GM23248 (cell line): ENCODE measurements at regions not wholly inside any gene's neighbourhood (a gene's known extent, or its start where the extent isn't known, plus 50 kb on each side); places are given as distances from the start of the nearest gene placed in this dataset.

Experiments
- DNase-seq: peaks from one replicate; pipeline ENCODE4 v3.0.0-alpha.2; 2015
- H2AFZ ChIP-seq: fragments of 200-600 bp; sonication (generic); 2 replicates; pipeline ENCODE4 v1.6.1; 2016; ENCODE audit warnings: antibody characterized with exemption
- H3F3A ChIP-seq: fragments of 200-600 bp; sonication (generic); 2 replicates; pipeline ENCODE4 v1.6.1; 2016; ENCODE audit warnings: mild to moderate bottlenecking, antibody characterized with exemption, mixed run types; ENCODE audit not compliant: insufficient read depth
- H3K27ac ChIP-seq: fragments of 200-600 bp; sonication (generic); 2 replicates; pipeline ENCODE4 v1.5.1; 2016; ENCODE audit warnings: mild to moderate bottlenecking
- H3K27me3 ChIP-seq: fragments of 200-600 bp; sonication (generic); replicated peaks from 2 replicates; pipeline ENCODE4 v1.6.1; 2016; ENCODE audit warnings: mild to moderate bottlenecking; ENCODE audit not compliant: insufficient read depth
- H3K36me3 ChIP-seq: fragments of 200-600 bp; sonication (generic); 2 replicates; pipeline ENCODE4 v1.6.1; 2016; ENCODE audit warnings: low read depth, mild to moderate bottlenecking
- H3K4me1 ChIP-seq: fragments of 200-600 bp; sonication (generic); 2 replicates; pipeline ENCODE4 v1.6.1; 2016; ENCODE audit warnings: mild to moderate bottlenecking; ENCODE audit not compliant: insufficient read depth
- H3K4me2 ChIP-seq: fragments of 200-600 bp; sonication (generic); one replicate; pipeline ENCODE4 v1.6.1; 2016; ENCODE audit warnings: mild to moderate bottlenecking; ENCODE audit not compliant: unreplicated experiment
- H3K4me3 ChIP-seq: fragments of 200-600 bp; sonication (generic); 2 replicates; pipeline ENCODE4 v1.5.1; 2016; ENCODE audit warnings: mild to moderate bottlenecking
- H3K79me2 ChIP-seq: fragments of 200-600 bp; sonication (generic); 2 replicates; pipeline ENCODE4 v1.6.1; 2016; ENCODE audit warnings: mild to moderate bottlenecking; ENCODE audit not compliant: insufficient read depth
- H3K9ac ChIP-seq: fragments of 200-600 bp; sonication (generic); 2 replicates; pipeline ENCODE4 v1.6.1; 2016; ENCODE audit warnings: mild to moderate bottlenecking
- H3K9me2 ChIP-seq: fragments of 200-600 bp; sonication (generic); 2 replicates; pipeline ENCODE4 v1.6.1; 2016; ENCODE audit warnings: mixed run types, mild to moderate bottlenecking, moderate library complexity; ENCODE audit not compliant: insufficient read depth
- H3K9me3 ChIP-seq: fragments of 200-600 bp; sonication (generic); one replicate; pipeline ENCODE4 v1.6.1; 2017; ENCODE audit warnings: low read depth
- H4K20me1 ChIP-seq: fragments of 200-600 bp; sonication (generic); 2 replicates; pipeline ENCODE4 v1.6.0; 2016; ENCODE audit not compliant: insufficient read depth
- EZH2 ChIP-seq: fragments of 200-600 bp; sonication (generic); IDR thresholded peaks from 2 replicates; pipeline ENCODE4 v1.6.1; 2018; ENCODE audit warnings: antibody characterized with exemption, mild to moderate bottlenecking; ENCODE audit not compliant: insufficient read depth, poor library complexity, severe bottlenecking
- EZH2phosphoT487 ChIP-seq: fragments of 200-600 bp; sonication (generic); IDR thresholded peaks from 2 replicates; pipeline ENCODE4 v1.6.1; 2018; ENCODE audit warnings: antibody characterized with exemption, moderate library complexity, mild to moderate bottlenecking, low read depth; ENCODE audit not compliant: insufficient read depth
- WGBS, 2 experiments: methylation state at CpG; one replicate each; pipeline ENCODE4 v1.1.6; 2015 to 2017; ENCODE audit warnings: low lambda C conversion rate in 2 of 2, low coverage in 1 of 2; ENCODE audit errors: missing lambda C conversion rate in 2 of 2; 5-methylcytosine and 5-hydroxymethylcytosine counted together
- in situ Hi-C: fragments of 300-500 bp; cut with MboI; formaldehyde crosslinking; loops from 2 replicates; pipeline ENCODE4 v1.15.0; 2020

DNA sequence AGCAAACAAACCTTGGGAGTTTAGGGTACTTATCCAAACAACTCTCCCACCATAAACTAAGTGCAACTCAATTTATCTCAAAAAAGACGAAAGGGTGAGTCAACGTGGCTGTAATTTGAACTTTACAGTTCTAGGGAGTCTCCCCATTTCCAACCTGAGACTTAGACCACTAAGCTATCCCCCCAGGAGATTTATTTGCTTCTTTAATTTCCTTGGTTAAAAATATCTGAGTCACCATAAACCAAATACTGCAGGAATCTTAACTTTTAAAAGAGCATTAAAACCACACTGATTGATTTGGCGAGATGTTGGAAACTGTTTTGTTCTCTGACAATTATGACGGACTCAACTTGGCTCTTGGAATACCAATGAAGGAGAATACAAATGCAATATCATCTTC is 299.3 kb upstream of the SOX9 start:
- Histone ChIP-seq H2AFZ (no peak overlapping the region), H3K27ac (no peak overlapping the region), H3K9me2 (no peaks in the 10 kb centered on the region), H3K79me2 (no peaks in the 10 kb centered on the region), H3K9me3 (no peaks in the 10 kb centered on the region), H3K9ac (no peak overlapping the region), H3K4me1 (peaks cover 8% of the 10 kb centered on the region; the same call in 1 of the 2 replicates), H3K4me3 (no peak overlapping the region), H4K20me1 (no peaks in the 10 kb centered on the region), H3K4me2 (no peak overlapping the region), H3K27me3 (no peaks in the 10 kb centered on the region), H3K36me3 (no peaks in the 10 kb centered on the region), H3F3A (no peaks in the 10 kb centered on the region)
- DNase-seq, result no peak
- in situ Hi-C loops, result no loop called here
- TF ChIP-seq EZH2phosphoT487, result no peak
- no peak for TF ChIP-seq EZH2
- 12 to 18% methylated on average over 4 of the region's 4 CpGs for WGBS, 2 experiments

- Histone ChIP-seq H3K9me3 (no peaks in the 10 kb centered on the region), H3K79me2 (no peaks in the 10 kb centered on the region)
Measured at GRCh38 chr17:71824671-71825070, 296.1 kb upstream of the SOX9 start.

DNA sequence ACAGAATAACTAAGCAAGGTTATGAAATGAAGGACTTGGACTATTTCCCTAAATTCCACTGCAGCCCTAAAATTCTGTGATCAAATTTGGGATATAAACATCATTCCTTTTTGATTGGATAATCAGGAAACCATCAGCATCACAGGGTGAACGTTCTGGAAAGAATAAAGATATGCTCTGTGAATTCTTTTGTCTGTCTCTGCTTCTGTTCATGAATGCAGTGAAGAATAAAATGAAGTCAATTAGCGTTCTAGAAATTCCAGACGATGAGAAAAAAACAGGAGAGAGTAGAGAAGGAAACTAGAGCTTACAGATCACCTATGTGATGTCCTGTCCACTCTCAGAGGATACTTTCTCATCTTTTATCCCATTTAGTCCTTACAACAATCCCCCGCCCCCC is 295.1 kb upstream of the SOX9 start:
- no peaks in the 10 kb centered on the region for H3F3A ChIP-seq
- WGBS, 2 experiments, result 40 to 56% methylated on average over 4 of the region's 4 CpGs
- no peak for TF ChIP-seq EZH2phosphoT487
- no peak for TF ChIP-seq EZH2
- no peak overlapping the region for H3K4me3 ChIP-seq
- H4K20me1 ChIP-seq, result no peaks in the 10 kb centered on the region
- in situ Hi-C loops, result no loop called here
- H3K4me1 ChIP-seq, result peaks cover 17% of the 10 kb centered on the region; the same call in 1 of the 2 replicates
- no peak overlapping the region for H3K9ac ChIP-seq
- DNase-seq, result no peak
- H3K9me3 ChIP-seq, result no peaks in the 10 kb centered on the region
- H3K27ac ChIP-seq, result no peak overlapping the region
- H2AFZ ChIP-seq, result no peak overlapping the region
- H3K9me2 ChIP-seq, result no peaks in the 10 kb centered on the region
- no peaks in the 10 kb centered on the region for H3K36me3 ChIP-seq
- no peaks in the 10 kb centered on the region; the same call in 1 of the 2 replicates for H3K27me3 ChIP-seq
- no peaks in the 10 kb centered on the region for H3K79me2 ChIP-seq
- H3K4me2 ChIP-seq, result peak overlapping the region; percentile 21

More at GRCh38 chr17:71824671-71825070, 296.1 kb upstream of the SOX9 start:
- no peak overlapping the region for H3K4me3 ChIP-seq
- no peak for DNase-seq
- no peaks in the 10 kb centered on the region for H3K9me2 ChIP-seq
- H3K36me3 ChIP-seq, result no peaks in the 10 kb centered on the region
- H3F3A ChIP-seq, result no peaks in the 10 kb centered on the region
- H3K4me1 ChIP-seq, result peaks cover 17% of the 10 kb centered on the region; the same call in 1 of the 2 replicates
- no peak overlapping the region for H2AFZ ChIP-seq
- H3K27ac ChIP-seq, result no peak overlapping the region
- WGBS, 2 experiments, result 83 to 88% methylated on average over 4 of the region's 4 CpGs
- in situ Hi-C loops, result no loop called here
- H4K20me1 ChIP-seq, result no peaks in the 10 kb centered on the region
- H3K27me3 ChIP-seq, result no peaks in the 10 kb centered on the region
- TF ChIP-seq EZH2phosphoT487 (no peak), EZH2 (no peak)
- H3K9ac ChIP-seq, result no peak overlapping the region
- no peak overlapping the region for H3K4me2 ChIP-seq

- Histone ChIP-seq H3K4me1 (peaks cover 17% of the 10 kb centered on the region; the same call in 1 of the 2 replicates), H3K27me3 (no peaks in the 10 kb centered on the region; the same call in 1 of the 2 replicates), H2AFZ (peak overlapping the region; percentile 31), H3K9ac (no peak overlapping the region; the same call in 1 of the 2 replicates), H3K36me3 (no peaks in the 10 kb centered on the region), H3K4me2 (peak overlapping the region; percentile 28), H3K9me2 (no peaks in the 10 kb centered on the region), H4K20me1 (no peaks in the 10 kb centered on the region), H3K27ac (0 out of 2 replicates have a peak overlapping the region, but pooled peaks have one; percentile 9), H3K9me3 (no peaks in the 10 kb centered on the region), H3F3A (no peaks in the 10 kb centered on the region), H3K4me3 (no peak overlapping the region), H3K79me2 (no peaks in the 10 kb centered on the region)
- no peak for TF ChIP-seq EZH2phosphoT487
- no peak for TF ChIP-seq EZH2
- peak; percentile 78 for DNase-seq
- in situ Hi-C loops, result no loop called here
- WGBS, 2 experiments, result 7 to 13% methylated on average over 5 of the region's 5 CpGs
Measured at GRCh38 chr17:71828182-71828596, 292.6 kb upstream of the SOX9 start.
